HEK293 (cell line): ENCODE measurements at regions not wholly inside any gene's neighbourhood (a gene's known extent, or its start where the extent isn't known, plus 50 kb on each side); places are given as distances from the start of the nearest gene placed in this dataset.

Experiments
- CTCF ChIP-seq: fragments of 450-650 bp; formaldehyde crosslinking; IDR thresholded peaks from 2 replicates; pipeline ENCODE4 v1.5.1; 2016; ENCODE audit warnings: missing biosample characterization, missing genetic modification characterization
- REST ChIP-seq: fragments of 450-650 bp; formaldehyde crosslinking; IDR thresholded peaks from 2 replicates; pipeline ENCODE4 v1.5.1; 2016; ENCODE audit warnings: missing biosample characterization, missing genetic modification characterization
- ZBTB7A ChIP-seq: fragments of 450-650 bp; formaldehyde crosslinking; IDR thresholded peaks from 2 replicates; pipeline ENCODE4 v1.5.1; 2016; ENCODE audit warnings: low read depth, missing biosample characterization, missing genetic modification characterization
- ZNF174 ChIP-seq: fragments of 450-650 bp; formaldehyde crosslinking; IDR thresholded peaks from 2 replicates; pipeline ENCODE4 v1.5.0; 2017; ENCODE audit warnings: missing biosample characterization, mild to moderate bottlenecking, missing genetic modification characterization
- ZNF302 ChIP-seq: fragments of 450-650 bp; formaldehyde crosslinking; IDR thresholded peaks from 2 replicates; pipeline ENCODE4 v1.5.1; 2016; ENCODE audit warnings: missing biosample characterization, missing genetic modification characterization, low read depth
- ZNF549 ChIP-seq: fragments of 450-650 bp; IDR thresholded peaks from 2 replicates; pipeline ENCODE4 v1.5.1; 2018; ENCODE audit warnings: missing biosample characterization, missing genetic modification characterization, mild to moderate bottlenecking, inconsistent platforms, moderate library complexity
- ZNF571 ChIP-seq: fragments of 450-650 bp; formaldehyde crosslinking; IDR thresholded peaks from 2 replicates; pipeline ENCODE4 v1.5.0; 2017; ENCODE audit warnings: missing biosample characterization, missing genetic modification characterization
- TF ChIP-seq, protein P1 (sequence below): fragments of 450-650 bp; formaldehyde crosslinking; conservative IDR thresholded peaks from 2 replicates; pipeline ENCODE4 v1.5.1; 2016; ENCODE audit warnings: low read depth, missing biosample characterization, missing genetic modification characterization

GRCh38 chr12:3348055-3348454 is 142.9 kb upstream of the PRMT8 start:
- TF ChIP-seq ZNF302 (no peak), CTCF (tag by site-specific recombination) (no peak), REST (tag by site-specific recombination) (no peak), ZBTB7A (no peak), ZNF174 (tag by site-specific recombination) (no peak), ZNF549 (tag by site-specific recombination) (no peak), ZNF571 (tag by site-specific recombination) (no peak)
- TF ChIP-seq, protein P1, sequence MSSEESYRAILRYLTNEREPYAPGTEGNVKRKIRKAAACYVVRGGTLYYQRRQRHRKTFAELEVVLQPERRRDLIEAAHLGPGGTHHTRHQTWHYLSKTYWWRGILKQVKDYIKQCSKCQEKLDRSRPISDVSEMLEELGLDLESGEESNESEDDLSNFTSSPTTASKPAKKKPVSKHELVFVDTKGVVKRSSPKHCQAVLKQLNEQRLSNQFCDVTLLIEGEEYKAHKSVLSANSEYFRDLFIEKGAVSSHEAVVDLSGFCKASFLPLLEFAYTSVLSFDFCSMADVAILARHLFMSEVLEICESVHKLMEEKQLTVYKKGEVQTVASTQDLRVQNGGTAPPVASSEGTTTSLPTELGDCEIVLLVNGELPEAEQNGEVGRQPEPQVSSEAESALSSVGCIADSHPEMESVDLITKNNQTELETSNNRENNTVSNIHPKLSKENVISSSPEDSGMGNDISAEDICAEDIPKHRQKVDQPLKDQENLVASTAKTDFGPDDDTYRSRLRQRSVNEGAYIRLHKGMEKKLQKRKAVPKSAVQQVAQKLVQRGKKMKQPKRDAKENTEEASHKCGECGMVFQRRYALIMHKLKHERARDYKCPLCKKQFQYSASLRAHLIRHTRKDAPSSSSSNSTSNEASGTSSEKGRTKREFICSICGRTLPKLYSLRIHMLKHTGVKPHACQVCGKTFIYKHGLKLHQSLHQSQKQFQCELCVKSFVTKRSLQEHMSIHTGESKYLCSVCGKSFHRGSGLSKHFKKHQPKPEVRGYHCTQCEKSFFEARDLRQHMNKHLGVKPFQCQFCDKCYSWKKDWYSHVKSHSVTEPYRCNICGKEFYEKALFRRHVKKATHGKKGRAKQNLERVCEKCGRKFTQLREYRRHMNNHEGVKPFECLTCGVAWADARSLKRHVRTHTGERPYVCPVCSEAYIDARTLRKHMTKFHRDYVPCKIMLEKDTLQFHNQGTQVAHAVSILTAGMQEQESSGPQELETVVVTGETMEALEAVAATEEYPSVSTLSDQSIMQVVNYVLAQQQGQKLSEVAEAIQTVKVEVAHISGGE (tag by site-specific recombination), result no peak
